ENCODE measurements at regions not wholly inside any gene's neighbourhood (a gene's known extent, or its start where the extent isn't known, plus 50 kb on each side); places are given as distances from the start of the nearest gene placed in this dataset.

DNA sequence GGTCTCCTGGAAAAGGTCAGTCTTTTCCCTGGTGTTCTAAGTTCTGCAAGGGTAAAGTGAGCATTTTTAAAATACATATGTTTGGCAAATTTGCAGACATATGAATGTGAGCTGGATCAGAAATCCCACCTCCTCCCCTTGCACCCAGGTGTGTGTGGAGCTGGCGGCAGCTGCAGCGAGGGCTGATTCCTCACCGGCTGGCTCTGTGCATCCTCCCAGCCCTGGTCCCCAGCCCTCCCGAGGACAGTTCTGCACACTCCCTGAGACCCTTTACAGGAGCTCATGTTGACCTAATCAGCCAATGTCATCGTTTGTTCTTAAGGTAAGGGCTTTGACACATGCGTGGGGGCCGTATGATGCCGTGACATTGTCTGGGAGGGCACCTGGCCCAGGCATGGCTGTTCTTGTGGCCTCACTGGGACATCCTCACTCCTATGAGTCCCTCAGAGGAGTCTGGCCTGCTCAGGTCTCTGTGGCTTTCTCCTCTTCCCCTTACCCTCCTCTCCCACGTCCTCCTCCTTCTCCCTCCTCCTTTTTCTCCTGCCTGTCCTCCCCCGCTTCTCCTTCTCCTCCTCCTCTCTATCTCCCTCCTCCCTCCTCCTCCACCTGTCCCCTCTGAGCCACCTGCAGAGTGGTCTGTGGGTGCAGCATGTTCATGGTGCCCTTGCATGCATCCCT lies 289.2 kb upstream of the SFSWAP start:
- TF ChIP-seq CTCF (IDR thresholded peaks at IDR 0.05): no peak
- TF ChIP-seq EZH2 (IDR thresholded peaks at IDR 0.05): no peak
- TF ChIP-seq EZH2phosphoT487 (IDR thresholded peaks at IDR 0.05): no peak
